ENCODE measurements at regions not wholly inside any gene's neighbourhood (a gene's known extent, or its start where the extent isn't known, plus 50 kb on each side); places are given as distances from the start of the nearest gene placed in this dataset.

- Histone ChIP-seq H3K4me3 (ENCODE audit: low read depth, low read length) (no peak overlapping the region), H3K27me3 (ENCODE audit: control insufficient read depth, insufficient read depth, low read length) (no peaks in the 10 kb centered on the region), H3K9ac (ENCODE audit: low read length) (no peak overlapping the region), H3K9me3 (ENCODE audit: control insufficient read depth, insufficient read depth, low read depth, low read length) (peaks cover 6% of the 10 kb centered on the region; the same call in 1 of the 2 replicates), H3K27ac (ENCODE audit: low read depth, low read length) (no peak overlapping the region), H3K4me1 (ENCODE audit: control insufficient read depth, insufficient read depth, low read length) (0 out of 2 replicates have a peak, but pooled peaks cover 2% of the 10 kb centered on the region), H3K36me3 (ENCODE audit: control insufficient read depth, insufficient read depth, low read length) (no peaks in the 10 kb centered on the region)
Measured at GRCh38 chr10:20686015-20686635, 211.0 kb downstream of the NEBL start.

- Histone ChIP-seq H3K4me3 (ENCODE audit: low read depth, low read length) (no peak overlapping the region), H3K9me3 (ENCODE audit: control insufficient read depth, insufficient read depth, low read depth, low read length) (peaks cover 6% of the 10 kb centered on the region; the same call in 1 of the 2 replicates), H3K27ac (ENCODE audit: low read depth, low read length) (no peak overlapping the region), H3K36me3 (ENCODE audit: control insufficient read depth, insufficient read depth, low read length) (no peaks in the 10 kb centered on the region), H3K4me1 (ENCODE audit: control insufficient read depth, insufficient read depth, low read length) (0 out of 2 replicates have a peak, but pooled peaks cover 2% of the 10 kb centered on the region), H3K27me3 (ENCODE audit: control insufficient read depth, insufficient read depth, low read length) (no peaks in the 10 kb centered on the region), H3K9ac (ENCODE audit: low read length) (no peak overlapping the region)
Measured at GRCh38 chr10:20685462-20685861, 211.6 kb downstream of the NEBL start.

- no peaks in the 10 kb centered on the region for H3K27me3 ChIP-seq (ENCODE audit: control insufficient read depth, insufficient read depth, low read length)
- no peak overlapping the region for H3K27ac ChIP-seq (ENCODE audit: low read depth, low read length)
- H3K4me3 ChIP-seq (ENCODE audit: low read depth, low read length) = no peak overlapping the region
- H3K4me1 ChIP-seq (ENCODE audit: control insufficient read depth, insufficient read depth, low read length) = 0 out of 2 replicates have a peak, but pooled peaks cover 2% of the 10 kb centered on the region
- no peaks in the 10 kb centered on the region for H3K36me3 ChIP-seq (ENCODE audit: control insufficient read depth, insufficient read depth, low read length)
- peaks cover 6% of the 10 kb centered on the region; the same call in 1 of the 2 replicates for H3K9me3 ChIP-seq (ENCODE audit: control insufficient read depth, insufficient read depth, low read depth, low read length)
- no peak overlapping the region for H3K9ac ChIP-seq (ENCODE audit: low read length)
Measured at GRCh38 chr10:20683345-20683744, 213.8 kb downstream of the NEBL start.

- H3K4me3 ChIP-seq (ENCODE audit: low read depth, low read length) = no peak overlapping the region
- H3K27me3 ChIP-seq (ENCODE audit: control insufficient read depth, insufficient read depth, low read length) = no peaks in the 10 kb centered on the region
- peaks cover 6% of the 10 kb centered on the region; the same call in 1 of the 2 replicates for H3K9me3 ChIP-seq (ENCODE audit: control insufficient read depth, insufficient read depth, low read depth, low read length)
- no peak overlapping the region for H3K27ac ChIP-seq (ENCODE audit: low read depth, low read length)
- H3K36me3 ChIP-seq (ENCODE audit: control insufficient read depth, insufficient read depth, low read length) = no peaks in the 10 kb centered on the region
- no peak overlapping the region for H3K9ac ChIP-seq (ENCODE audit: low read length)
- H3K4me1 ChIP-seq (ENCODE audit: control insufficient read depth, insufficient read depth, low read length) = 0 out of 2 replicates have a peak, but pooled peaks cover 2% of the 10 kb centered on the region
Measured at GRCh38 chr10:20682782-20683181, 214.3 kb downstream of the NEBL start.

GRCh38 chr10:20677340-20677739 is 219.8 kb downstream of the NEBL start:
- H3K27me3 ChIP-seq (ENCODE audit: control insufficient read depth, insufficient read depth, low read length) = no peaks in the 10 kb centered on the region
- no peaks in the 10 kb centered on the region for H3K36me3 ChIP-seq (ENCODE audit: control insufficient read depth, insufficient read depth, low read length)
- H3K4me1 ChIP-seq (ENCODE audit: control insufficient read depth, insufficient read depth, low read length) = 0 out of 2 replicates have a peak, but pooled peaks cover 4% of the 10 kb centered on the region
- H3K27ac ChIP-seq (ENCODE audit: low read depth, low read length) = no peak overlapping the region
- no peak overlapping the region for H3K9ac ChIP-seq (ENCODE audit: low read length)
- no peaks in the 10 kb centered on the region for H3K9me3 ChIP-seq (ENCODE audit: control insufficient read depth, insufficient read depth, low read depth, low read length)
- no peak overlapping the region for H3K4me3 ChIP-seq (ENCODE audit: low read depth, low read length)

- no peaks in the 10 kb centered on the region for H3K27me3 ChIP-seq (ENCODE audit: control insufficient read depth, insufficient read depth, low read length)
- no peaks in the 10 kb centered on the region for H3K36me3 ChIP-seq (ENCODE audit: control insufficient read depth, insufficient read depth, low read length)
- H3K9me3 ChIP-seq (ENCODE audit: control insufficient read depth, insufficient read depth, low read depth, low read length) = no peaks in the 10 kb centered on the region
- 0 out of 2 replicates have a peak, but pooled peaks cover 4% of the 10 kb centered on the region for H3K4me1 ChIP-seq (ENCODE audit: control insufficient read depth, insufficient read depth, low read length)
- H3K27ac ChIP-seq (ENCODE audit: low read depth, low read length) = no peak overlapping the region
- no peak overlapping the region for H3K4me3 ChIP-seq (ENCODE audit: low read depth, low read length)
- H3K9ac ChIP-seq (ENCODE audit: low read length) = no peak overlapping the region
Measured at GRCh38 chr10:20674926-20675325, 222.2 kb downstream of the NEBL start.

- Histone ChIP-seq H3K4me3 (ENCODE audit: low read depth, low read length) (no peak overlapping the region), H3K9me3 (ENCODE audit: control insufficient read depth, insufficient read depth, low read depth, low read length) (no peaks in the 10 kb centered on the region), H3K36me3 (ENCODE audit: control insufficient read depth, insufficient read depth, low read length) (no peaks in the 10 kb centered on the region), H3K9ac (ENCODE audit: low read length) (no peak overlapping the region), H3K27me3 (ENCODE audit: control insufficient read depth, insufficient read depth, low read length) (no peaks in the 10 kb centered on the region), H3K27ac (ENCODE audit: low read depth, low read length) (no peak overlapping the region), H3K4me1 (ENCODE audit: control insufficient read depth, insufficient read depth, low read length) (0 out of 2 replicates have a peak, but pooled peaks cover 4% of the 10 kb centered on the region)
Measured at GRCh38 chr10:20673175-20673574, 223.9 kb downstream of the NEBL start.

GRCh38 chr10:20672741-20673140 is 224.4 kb downstream of the NEBL start:
- Histone ChIP-seq H3K27me3 (ENCODE audit: control insufficient read depth, insufficient read depth, low read length) (no peaks in the 10 kb centered on the region), H3K36me3 (ENCODE audit: control insufficient read depth, insufficient read depth, low read length) (no peaks in the 10 kb centered on the region), H3K4me1 (ENCODE audit: control insufficient read depth, insufficient read depth, low read length) (0 out of 2 replicates have a peak, but pooled peaks cover 4% of the 10 kb centered on the region), H3K9ac (ENCODE audit: low read length) (no peak overlapping the region), H3K27ac (ENCODE audit: low read depth, low read length) (no peak overlapping the region), H3K4me3 (ENCODE audit: low read depth, low read length) (no peak overlapping the region), H3K9me3 (ENCODE audit: control insufficient read depth, insufficient read depth, low read depth, low read length) (no peaks in the 10 kb centered on the region)

- Histone ChIP-seq H3K27ac (ENCODE audit: low read depth, low read length) (no peak overlapping the region), H3K9me3 (ENCODE audit: control insufficient read depth, insufficient read depth, low read depth, low read length) (no peaks in the 10 kb centered on the region), H3K4me1 (ENCODE audit: control insufficient read depth, insufficient read depth, low read length) (0 out of 2 replicates have a peak, but pooled peaks cover 4% of the 10 kb centered on the region), H3K36me3 (ENCODE audit: control insufficient read depth, insufficient read depth, low read length) (no peaks in the 10 kb centered on the region), H3K27me3 (ENCODE audit: control insufficient read depth, insufficient read depth, low read length) (no peaks in the 10 kb centered on the region), H3K9ac (ENCODE audit: low read length) (no peak overlapping the region), H3K4me3 (ENCODE audit: low read depth, low read length) (no peak overlapping the region)
Measured at GRCh38 chr10:20670579-20670978, 226.5 kb downstream of the NEBL start.

- no peak overlapping the region for H3K27ac ChIP-seq (ENCODE audit: low read depth, low read length)
- no peaks in the 10 kb centered on the region for H3K4me1 ChIP-seq (ENCODE audit: control insufficient read depth, insufficient read depth, low read length)
Measured at GRCh38 chr10:20668985-20669384, 228.1 kb downstream of the NEBL start.

GRCh38 chr10:20662742-20663141 is 234.4 kb downstream of the NEBL start:
- Histone ChIP-seq H3K27me3 (ENCODE audit: control insufficient read depth, insufficient read depth, low read length) (no peaks in the 10 kb centered on the region), H3K36me3 (ENCODE audit: control insufficient read depth, insufficient read depth, low read length) (no peaks in the 10 kb centered on the region), H3K4me1 (ENCODE audit: control insufficient read depth, insufficient read depth, low read length) (no peaks in the 10 kb centered on the region; the same call in 1 of the 2 replicates), H3K27ac (ENCODE audit: low read depth, low read length) (no peak overlapping the region), H3K9me3 (ENCODE audit: control insufficient read depth, insufficient read depth, low read depth, low read length) (peaks cover 16% of the 10 kb centered on the region), H3K4me3 (ENCODE audit: low read depth, low read length) (no peak overlapping the region), H3K9ac (ENCODE audit: low read length) (no peak overlapping the region)

More at GRCh38 chr10:20668985-20669384, 228.1 kb downstream of the NEBL start:
- Histone ChIP-seq H3K9ac (ENCODE audit: low read length) (no peak overlapping the region), H3K36me3 (ENCODE audit: control insufficient read depth, insufficient read depth, low read length) (no peaks in the 10 kb centered on the region), H3K4me3 (ENCODE audit: low read depth, low read length) (no peak overlapping the region), H3K9me3 (ENCODE audit: control insufficient read depth, insufficient read depth, low read depth, low read length) (0 out of 2 replicates have a peak, but pooled peaks cover 1% of the 10 kb centered on the region), H3K27me3 (ENCODE audit: control insufficient read depth, insufficient read depth, low read length) (no peaks in the 10 kb centered on the region)
